ENCODE measurements at regions not wholly inside any gene's neighbourhood (a gene's known extent, or its start where the extent isn't known, plus 50 kb on each side); places are given as distances from the start of the nearest gene placed in this dataset.

- intact Hi-C loops (cut with DNase I): no loop called here
- WGBS, 2 donors: 70 to 87% methylated on average over 1 of the region's 1 CpG
Measured at GRCh38 chr9:118618084-118618483, 751.2 kb downstream of the BRINP1 start.

GRCh38 chr9:118618849-118619248 is 750.4 kb downstream of the BRINP1 start:
- 26 to 62% methylated on average over 2 of the region's 2 CpGs for WGBS, 2 donors
- intact Hi-C loops (cut with DNase I): no loop called here
- TF ChIP-seq CTCF (IDR thresholded peaks at IDR 0.05) (no peak), POLR2A (IDR thresholded peaks at IDR 0.05) (no peak), EP300 (IDR thresholded peaks at IDR 0.05) (no peak), POLR2AphosphoS5 (IDR thresholded peaks at IDR 0.05) (no peak)
- DNase-seq: no peak
- no peak overlapping the region for H3K4me3 ChIP-seq
- no peaks in the 10 kb centered on the region for H3K9me3 ChIP-seq
- no peak overlapping the region for H3K27ac ChIP-seq
- no peaks in the 10 kb centered on the region for H3K36me3 ChIP-seq
- no peaks in the 10 kb centered on the region for H3K27me3 ChIP-seq
- H3K4me1 ChIP-seq: peaks cover 0 to 13% (median 7%) of the 10 kb centered on the region in 4 donors

More at GRCh38 chr9:118618084-118618483, 751.2 kb downstream of the BRINP1 start:
- Histone ChIP-seq H3K4me3 (no peak overlapping the region), H3K27ac (no peak overlapping the region), H3K9me3 (no peaks in the 10 kb centered on the region), H3K4me1 (peaks cover 0 to 20% (median 7%) of the 10 kb centered on the region in 4 donors), H3K27me3 (no peaks in the 10 kb centered on the region), H3K36me3 (no peaks in the 10 kb centered on the region)
- DNase-seq: no peak
- TF ChIP-seq EP300 (IDR thresholded peaks at IDR 0.05) (no peak), POLR2A (IDR thresholded peaks at IDR 0.05) (no peak), CTCF (IDR thresholded peaks at IDR 0.05) (no peak), POLR2AphosphoS5 (IDR thresholded peaks at IDR 0.05) (no peak)

- H3K27ac ChIP-seq: no peak overlapping the region
- no peaks in the 10 kb centered on the region for H3K9me3 ChIP-seq
- TF ChIP-seq EP300 (IDR thresholded peaks at IDR 0.05): no peak
- TF ChIP-seq POLR2AphosphoS5 (IDR thresholded peaks at IDR 0.05): no peak
- no peak for TF ChIP-seq CTCF (IDR thresholded peaks at IDR 0.05)
- TF ChIP-seq POLR2A (IDR thresholded peaks at IDR 0.05): no peak
- DNase-seq: no peak
- intact Hi-C loops (cut with DNase I): no loop called here
- no peak overlapping the region for H3K4me3 ChIP-seq
- H3K36me3 ChIP-seq: no peaks in the 10 kb centered on the region
- H3K27me3 ChIP-seq: no peaks in the 10 kb centered on the region
- H3K4me1 ChIP-seq: no peaks in the 10 kb centered on the region
- WGBS, 2 donors: 69 to 86% methylated on average over 3 of the region's 3 CpGs
Measured at GRCh38 chr9:118624608-118625007, 744.6 kb downstream of the BRINP1 start.

- WGBS, 2 donors: 48 to 66% methylated on average over 2 of the region's 2 CpGs
- no peak for DNase-seq
- peaks cover 0 to under 1% (median 0%) of the 10 kb centered on the region in 4 donors for H3K4me1 ChIP-seq
- no peak overlapping the region for H3K27ac ChIP-seq
- no peak overlapping the region for H3K4me3 ChIP-seq
- no peaks in the 10 kb centered on the region for H3K27me3 ChIP-seq
- intact Hi-C loops (cut with DNase I): no loop called here
- peaks cover 0 to 4% (median 0%) of the 10 kb centered on the region in 4 donors for H3K9me3 ChIP-seq
- H3K36me3 ChIP-seq: no peaks in the 10 kb centered on the region
- no peak for TF ChIP-seq CTCF (IDR thresholded peaks at IDR 0.05)
- TF ChIP-seq POLR2A (IDR thresholded peaks at IDR 0.05): no peak
- TF ChIP-seq POLR2AphosphoS5 (IDR thresholded peaks at IDR 0.05): no peak
- no peak for TF ChIP-seq EP300 (IDR thresholded peaks at IDR 0.05)
Measured at GRCh38 chr9:118630079-118630478, 739.2 kb downstream of the BRINP1 start.

GRCh38 chr9:118630931-118631595 is 738.2 kb downstream of the BRINP1 start:
- intact Hi-C loops (cut with DNase I): no loop called here
- TF ChIP-seq CTCF (IDR thresholded peaks at IDR 0.05): no peak
- TF ChIP-seq EP300 (IDR thresholded peaks at IDR 0.05): no peak
- TF ChIP-seq POLR2AphosphoS5 (IDR thresholded peaks at IDR 0.05): no peak
- TF ChIP-seq POLR2A (IDR thresholded peaks at IDR 0.05): no peak

More at GRCh38 chr9:118630931-118631595, 738.2 kb downstream of the BRINP1 start:
- Histone ChIP-seq H3K4me1 (peaks cover 0 to 10% (median 0%) of the 10 kb centered on the region in 4 donors), H3K27ac (no peak overlapping the region), H3K27me3 (no peaks in the 10 kb centered on the region), H3K4me3 (no peak overlapping the region), H3K9me3 (peaks cover 0 to 4% (median 0%) of the 10 kb centered on the region in 4 donors), H3K36me3 (no peaks in the 10 kb centered on the region)
- WGBS, 2 donors: 86 to 87% methylated on average over 2 of the region's 2 CpGs
- DNase-seq: no peak
